Lung (tissue), 11 donors: ENCODE measurements at regions not wholly inside any gene's neighbourhood (a gene's known extent, or its start where the extent isn't known, plus 50 kb on each side); places are given as distances from the start of the nearest gene placed in this dataset.

Experiments
- ATAC-seq: fragments of 200-7000 bp; cut with Tn5 transposase; one replicate; pipeline ENCODE4 v1.9.1; 2020; ENCODE audit warnings: moderate number of reproducible peaks; ENCODE audit not compliant: insufficient read depth, low FRiP score
- DNase-seq, 3 donors: peaks; one replicate each; pipeline ENCODE4 v3.0.0-alpha.2; 2013 to 2017
- H3K27ac ChIP-seq, 2 donors: one replicate each; pipeline ENCODE4 v1.5.1; 2013; ENCODE audit warnings: mild to moderate bottlenecking in 2 of 2, moderate library complexity in 2 of 2, control low read depth in 1 of 2, inconsistent platforms in 1 of 2, low read depth in 1 of 2, low read length in 1 of 2
- H3K27me3 ChIP-seq, 3 donors: one replicate each; pipeline ENCODE4 v1.5.1; 2013; ENCODE audit warnings: low read length in 2 of 3; ENCODE audit not compliant: control insufficient read depth in 3 of 3, insufficient read depth in 3 of 3
- H3K36me3 ChIP-seq, 4 donors: one replicate each; pipeline ENCODE4 v1.5.1; 2013; ENCODE audit warnings: low read length in 4 of 4, mild to moderate bottlenecking in 1 of 4, moderate library complexity in 1 of 4; ENCODE audit not compliant: control insufficient read depth in 4 of 4, insufficient read depth in 4 of 4
- H3K4me1 ChIP-seq, 5 donors: one replicate each; pipeline ENCODE4 v1.5.1; 2013; ENCODE audit warnings: low read length in 5 of 5, mild to moderate bottlenecking in 2 of 5, moderate library complexity in 1 of 5; ENCODE audit not compliant: control insufficient read depth in 5 of 5, insufficient read depth in 5 of 5
- H3K4me3 ChIP-seq: one replicate; pipeline ENCODE4 v1.5.1; 2013; ENCODE audit warnings: mild to moderate bottlenecking, control low read depth, moderate library complexity
- H3K9ac ChIP-seq, 2 donors: one replicate each; pipeline ENCODE4 v1.5.1; 2013; ENCODE audit warnings: low read length in 2 of 2, control low read depth in 1 of 2; ENCODE audit not compliant: insufficient read depth in 1 of 2
- H3K9me3 ChIP-seq, 4 donors: one replicate each; pipeline ENCODE4 v1.5.1; 2013; ENCODE audit warnings: low read length in 3 of 4, mild to moderate bottlenecking in 1 of 4, moderate library complexity in 1 of 4; ENCODE audit not compliant: control insufficient read depth in 4 of 4, insufficient read depth in 3 of 4
- CTCF ChIP-seq: IDR thresholded peaks from 2 replicates; pipeline ENCODE4 v1.5.1; 2012; ENCODE audit warnings: mild to moderate bottlenecking; ENCODE audit errors: control extremely low read depth, extremely low read depth
- WGBS, 2 donors: extraction: QIAGEN DNeasy Blood & Tissue Kit; methylation state at CpG; one replicate each; pipeline ENCODE4 v1.1.7; 2013; 5-methylcytosine and 5-hydroxymethylcytosine counted together
- donor health status: control.
- donor health status: control.
- donor health status: Bipolar disorder and iron deficiency.
- donor health status: healthy.
- donor health status: DM: yes; HTN: yes; CAD: no.

- DNase-seq, result no peak
- H3K27ac ChIP-seq, result no peak overlapping the region
- 56 to 81% methylated on average over 4 of the region's 4 CpGs for WGBS, 2 donors
Observed at GRCh38 chr13:47632311-47632710, 368.8 kb downstream of the SUCLA2 start.

GRCh38 chr13:47628666-47629065, 372.4 kb downstream of the SUCLA2 start:
- Histone ChIP-seq H3K4me3 (no peak overlapping the region), H3K27ac (no peak overlapping the region), H3K27me3 (no peaks in the 10 kb centered on the region), H3K9me3 (peaks cover 0 to 5% (median 4%) of the 10 kb centered on the region in 4 donors), H3K4me1 (no peaks in the 10 kb centered on the region), H3K36me3 (no peaks in the 10 kb centered on the region), H3K9ac (no peak overlapping the region)
- TF ChIP-seq CTCF, result no peak
- DNase-seq (no peak), ATAC-seq (no peak)
- 84 to 92% methylated on average over 2 of the region's 2 CpGs for WGBS, 2 donors

More at GRCh38 chr13:47632311-47632710, 368.8 kb downstream of the SUCLA2 start:
- no peak overlapping the region for H3K4me3 ChIP-seq
- H3K4me1 ChIP-seq, result no peaks in the 10 kb centered on the region
- H3K36me3 ChIP-seq, result no peaks in the 10 kb centered on the region
- ATAC-seq, result no peak
- no peaks in the 10 kb centered on the region for H3K27me3 ChIP-seq
- H3K9me3 ChIP-seq, result peaks cover 0 to 5% (median 4%) of the 10 kb centered on the region in 4 donors
- no peak overlapping the region for H3K9ac ChIP-seq
- no peak for TF ChIP-seq CTCF

GRCh38 chr13:47623862-47624261, 377.2 kb downstream of the SUCLA2 start:
- DNase-seq, result no peak
- Histone ChIP-seq H3K9ac (no peak overlapping the region), H3K27me3 (peaks cover 0 to 3% (median 0%) of the 10 kb centered on the region in 3 donors), H3K36me3 (no peaks in the 10 kb centered on the region), H3K27ac (no peak overlapping the region), H3K4me3 (no peak overlapping the region), H3K4me1 (no peaks in the 10 kb centered on the region), H3K9me3 (peaks cover 0 to 5% (median 0%) of the 10 kb centered on the region in 4 donors)
- TF ChIP-seq CTCF, result no peak
- WGBS, 2 donors, result 91 to 96% methylated on average over 2 of the region's 2 CpGs
- ATAC-seq, result no peak

- no peak for DNase-seq
- Histone ChIP-seq H3K27me3 (peaks cover 0 to 3% (median 0%) of the 10 kb centered on the region in 3 donors), H3K4me3 (no peak overlapping the region), H3K36me3 (no peaks in the 10 kb centered on the region), H3K9me3 (peaks cover 0 to 15% (median 0%) of the 10 kb centered on the region in 4 donors), H3K9ac (no peak overlapping the region), H3K4me1 (no peaks in the 10 kb centered on the region), H3K27ac (no peak overlapping the region)
- 48 to 73% methylated on average over 1 of the region's 1 CpG for WGBS, 2 donors
- ATAC-seq, result no peak
- TF ChIP-seq CTCF, result no peak
Observed at GRCh38 chr13:47621931-47622330, 379.1 kb downstream of the SUCLA2 start.
